GM21619 (cell line): ENCODE measurements at regions not wholly inside any gene's neighbourhood (a gene's known extent, or its start where the extent isn't known, plus 50 kb on each side); places are given as distances from the start of the nearest gene placed in this dataset.

ENCODE experiments used
- ATAC-seq: cut with Tn5 transposase; IDR thresholded peaks from one replicate; pipeline ENCODE4 v1.9.1; 2021; ENCODE audit not compliant: unreplicated experiment

GRCh38 chr7:132733860-132734259, 157.6 kb upstream of the PLXNA4 start:
- no peak for ATAC-seq

GRCh38 chr7:132732321-132732865, 156.1 kb upstream of the PLXNA4 start:
- ATAC-seq: no peak

GRCh38 chr7:132730105-132730504, 153.8 kb upstream of the PLXNA4 start:
- no peak for ATAC-seq

GRCh38 chr7:132723506-132724081, 147.3 kb upstream of the PLXNA4 start:
- no peak for ATAC-seq

- ATAC-seq: no peak
These were observed 144.6 kb upstream of the PLXNA4 start for GRCh38 chr7:132720835-132721234.

GRCh38 chr7:132713893-132714292, 137.6 kb upstream of the PLXNA4 start:
- ATAC-seq: no peak

- no peak for ATAC-seq
These were observed 133.8 kb upstream of the PLXNA4 start for GRCh38 chr7:132709971-132710567.

- no peak for ATAC-seq
These were observed 132.2 kb upstream of the PLXNA4 start for GRCh38 chr7:132708470-132708869.

GRCh38 chr7:132705146-132705545, 128.9 kb upstream of the PLXNA4 start:
- no peak for ATAC-seq

- ATAC-seq: no peak
These were observed 127.5 kb upstream of the PLXNA4 start for GRCh38 chr7:132703742-132704141.

- ATAC-seq: no peak
These were observed 120.7 kb upstream of the PLXNA4 start for GRCh38 chr7:132697003-132697402.

- no peak for ATAC-seq
These were observed 120.1 kb upstream of the PLXNA4 start for GRCh38 chr7:132696332-132696731.

- no peak for ATAC-seq
These were observed 114.9 kb upstream of the PLXNA4 start for GRCh38 chr7:132691201-132691600.

- no peak for ATAC-seq
These were observed 113.9 kb upstream of the PLXNA4 start for GRCh38 chr7:132690174-132690573.

- no peak for ATAC-seq
These were observed 111.7 kb upstream of the PLXNA4 start for GRCh38 chr7:132687981-132688383.

GRCh38 chr7:132687016-132687415, 110.7 kb upstream of the PLXNA4 start:
- no peak for ATAC-seq

GRCh38 chr7:132685277-132685676, 109.0 kb upstream of the PLXNA4 start:
- ATAC-seq: no peak

- ATAC-seq: no peak
These were observed 107.8 kb upstream of the PLXNA4 start for GRCh38 chr7:132683896-132684690.

- ATAC-seq: no peak
These were observed 105.7 kb upstream of the PLXNA4 start for GRCh38 chr7:132681951-132682350.

- ATAC-seq: no peak
These were observed 104.3 kb upstream of the PLXNA4 start for GRCh38 chr7:132680590-132680989.

- ATAC-seq: no peak
These were observed 102.4 kb upstream of the PLXNA4 start for GRCh38 chr7:132678656-132679055.

GRCh38 chr7:132677918-132678317, 101.6 kb upstream of the PLXNA4 start:
- ATAC-seq: no peak
